Caco-2 (cell line): ENCODE measurements at regions not wholly inside any gene's neighbourhood (a gene's known extent, or its start where the extent isn't known, plus 50 kb on each side); places are given as distances from the start of the nearest gene placed in this dataset.

Experiments used
- BruUV-seq: library from RNA; stranded (reverse); fragments of 400-500 nt; replicated peaks from 2 replicates; lab custom pipeline; 2021; lab: Mats Ljungman, UMichigan
- CTCF ChIA-PET: fragments of 300-600 bp; sonication (Branson Sonifier 250); formaldehyde crosslinking; loops from one replicate; lab custom pipeline; 2022; ENCODE audit warnings: antibody characterized with exemption; lab: Charles Lee
- POLR2A ChIA-PET: fragments of 300-600 bp; sonication (Branson Sonifier 250); formaldehyde crosslinking; loops from one replicate; lab custom pipeline; 2022; ENCODE audit warnings: antibody characterized with exemption; lab: Charles Lee
- DNase-seq, 2 experiments: peaks; one replicate each; pipeline versions ENCODE4 v3.0.0 to v3.0.0-alpha.2; 2020 to 2022
- H3K27me3 ChIP-seq: replicated peaks from 2 replicates; pipeline ENCODE4 v1.6.0; 2011; ENCODE audit warnings: low read length; ENCODE audit not compliant: control insufficient read depth, insufficient read depth
- H3K36me3 ChIP-seq: 2 replicates; pipeline ENCODE4 v1.5.1; 2011; ENCODE audit warnings: low read length; ENCODE audit not compliant: control insufficient read depth, insufficient read depth
- H3K4me1 ChIP-seq: fragments of 250-450 bp; sonication (Bioruptor Pico); 2 replicates; pipeline ENCODE4 v1.5.1; 2020; ENCODE audit warnings: mild to moderate bottlenecking
- H3K4me3 ChIP-seq: 2 replicates; pipeline ENCODE4 v1.5.1; 2011; ENCODE audit warnings: low read depth, mild to moderate bottlenecking, control low read depth, low read length
- H3K9me3 ChIP-seq: fragments of 250-450 bp; sonication (Bioruptor Pico); 2 replicates; pipeline ENCODE4 v1.5.1; 2020; ENCODE audit warnings: mild to moderate bottlenecking, moderate library complexity
- H3K27ac Mint-ChIP-seq: one replicate; pipeline ENCODE4 v1.8.0; 2022; ENCODE audit warnings: mixed read lengths; ENCODE audit not compliant: unreplicated experiment
- H3K27me3 Mint-ChIP-seq: one replicate; pipeline ENCODE4 v1.8.0; 2022; ENCODE audit warnings: mixed read lengths; ENCODE audit not compliant: insufficient read depth, unreplicated experiment
- H3K36me3 Mint-ChIP-seq: one replicate; pipeline ENCODE4 v1.8.0; 2022; ENCODE audit warnings: mild to moderate bottlenecking, mixed read lengths; ENCODE audit not compliant: insufficient read depth, unreplicated experiment
- H3K4me1 Mint-ChIP-seq: one replicate; pipeline ENCODE4 v1.8.0; 2022; ENCODE audit warnings: low read depth, mixed read lengths; ENCODE audit not compliant: unreplicated experiment
- H3K4me3 Mint-ChIP-seq: one replicate; pipeline ENCODE4 v1.8.0; 2022; ENCODE audit warnings: mild to moderate bottlenecking, moderate library complexity, mixed read lengths; ENCODE audit not compliant: unreplicated experiment
- H3K9me3 Mint-ChIP-seq: one replicate; pipeline ENCODE4 v1.8.0; 2022; ENCODE audit warnings: mixed read lengths; ENCODE audit not compliant: unreplicated experiment
- CTCF ChIP-seq, 2 experiments: fragments of 200-600 bp in 1 of 2; IDR thresholded peaks; 1 replicate in 1 of 2; 2 replicates in 1 of 2; pipeline versions ENCODE4 v1.5.1 to v1.8.0; 2011 to 2022; ENCODE audit warnings: antibody characterized with exemption in 1 of 2, control low read depth in 1 of 2, inconsistent platforms in 1 of 2, low read depth in 1 of 2, low read length in 1 of 2, mild to moderate bottlenecking in 1 of 2, moderate library complexity in 1 of 2; ENCODE audit not compliant: insufficient read depth in 1 of 2, severe bottlenecking in 1 of 2, unreplicated experiment in 1 of 2
- intact Hi-C: fragments of 100-400 bp; cut with micrococcal nuclease; formaldehyde crosslinking; loops from one replicate; pipeline ENCODE4 v1.10.0; 2022; ENCODE audit not compliant: unreplicated experiment

- CTCF ChIA-PET: no interaction called here
- H3K36me3 Mint-ChIP-seq: no peaks in the 10 kb centered on the region
Observed at GRCh38 chr2:65864619-65865018, 432.2 kb upstream of the SPRED2 start.

GRCh38 chr2:65863713-65864112 lies 431.3 kb upstream of the SPRED2 start:
- Mint-ChIP-seq H3K4me1 (no peaks in the 10 kb centered on the region), H3K9me3 (no peaks in the 10 kb centered on the region), H3K27me3 (peaks cover 21% of the 10 kb centered on the region), H3K27ac (no peak overlapping the region), H3K36me3 (no peaks in the 10 kb centered on the region), H3K4me3 (no peak overlapping the region)
- DNase-seq: no peak
- no peak overlapping the region for H3K4me3 ChIP-seq
- CTCF ChIA-PET: no interaction called here
- H3K36me3 ChIP-seq: no peaks in the 10 kb centered on the region
- TF ChIP-seq CTCF (IDR thresholded peaks at IDR 0.05; ENCODE audit: insufficient read depth in 1 of 2, low read depth in 1 of 2, low read length in 1 of 2, severe bottlenecking in 1 of 2, unreplicated experiment in 1 of 2): no peak
- H3K4me1 ChIP-seq: no peaks in the 10 kb centered on the region
- no peaks in the 10 kb centered on the region for H3K27me3 ChIP-seq
- POLR2A ChIA-PET: no interaction called here
- H3K9me3 ChIP-seq: no peaks in the 10 kb centered on the region; the same call in 1 of the 2 replicates
- no TSS peak for BruUV-seq
- intact Hi-C loops: no loop called here

More at GRCh38 chr2:65864619-65865018, 432.2 kb upstream of the SPRED2 start:
- Mint-ChIP-seq H3K4me1 (no peaks in the 10 kb centered on the region), H3K27ac (no peak overlapping the region), H3K4me3 (no peak overlapping the region), H3K27me3 (peaks cover 21% of the 10 kb centered on the region), H3K9me3 (no peaks in the 10 kb centered on the region)
- BruUV-seq: no TSS peak
- no peak for TF ChIP-seq CTCF (IDR thresholded peaks at IDR 0.05; ENCODE audit: insufficient read depth in 1 of 2, low read depth in 1 of 2, low read length in 1 of 2, severe bottlenecking in 1 of 2, unreplicated experiment in 1 of 2)
- Histone ChIP-seq H3K9me3 (no peaks in the 10 kb centered on the region; the same call in 1 of the 2 replicates), H3K36me3 (no peaks in the 10 kb centered on the region), H3K4me1 (no peaks in the 10 kb centered on the region), H3K4me3 (no peak overlapping the region), H3K27me3 (no peaks in the 10 kb centered on the region)
- POLR2A ChIA-PET: no interaction called here
- no peak for DNase-seq
- intact Hi-C loops: no loop called here

GRCh38 chr2:65856928-65857327 lies 424.5 kb upstream of the SPRED2 start:
- Mint-ChIP-seq H3K27me3 (peaks cover 12% of the 10 kb centered on the region), H3K27ac (no peak overlapping the region), H3K36me3 (no peaks in the 10 kb centered on the region), H3K4me3 (no peak overlapping the region), H3K9me3 (no peaks in the 10 kb centered on the region), H3K4me1 (no peaks in the 10 kb centered on the region)
- intact Hi-C loops: no loop called here
- no peaks in the 10 kb centered on the region for H3K27me3 ChIP-seq
- no peak for TF ChIP-seq CTCF (IDR thresholded peaks at IDR 0.05; ENCODE audit: insufficient read depth in 1 of 2, low read depth in 1 of 2, low read length in 1 of 2, severe bottlenecking in 1 of 2, unreplicated experiment in 1 of 2)
- CTCF ChIA-PET: no interaction called here
- no TSS peak for BruUV-seq
- no peaks in the 10 kb centered on the region for H3K9me3 ChIP-seq
- H3K36me3 ChIP-seq: no peaks in the 10 kb centered on the region
- no peak overlapping the region for H3K4me3 ChIP-seq
- H3K4me1 ChIP-seq: no peaks in the 10 kb centered on the region
- no peak for DNase-seq
- POLR2A ChIA-PET: no interaction called here
